CD8-positive, alpha-beta memory T cell (primary cell): ENCODE measurements at regions not wholly inside any gene's neighbourhood (a gene's known extent, or its start where the extent isn't known, plus 50 kb on each side); places are given as distances from the start of the nearest gene placed in this dataset.
"Not testable (repeated sequence)": the region's sequence is repeated elsewhere in the genome, so short reads cannot be mapped to it uniquely, and the experiment has no call there.

Source experiments
- CTCF ChIA-PET: fragments of 350-600 bp; sonication (Branson Sonifier 250); formaldehyde crosslinking; loops from one replicate; lab custom pipeline; 2021; ENCODE audit warnings: antibody characterized with exemption; lab: Charles Lee
- POLR2A ChIA-PET: fragments of 350-600 bp; sonication (Branson Sonifier 250); formaldehyde crosslinking; loops from one replicate; lab custom pipeline; 2021; ENCODE audit warnings: antibody characterized with exemption; lab: Charles Lee
- DNase-seq, 5 donors: peaks; one replicate each; pipeline versions ENCODE4 v3.0.0 to v3.0.0-alpha.2; 2020 to 2022; ENCODE audit warnings: mixed read lengths in 1 of 5
- H3K27ac ChIP-seq: one replicate; pipeline ENCODE4 v1.7.0; 2013; ENCODE audit warnings: low read depth, mild to moderate bottlenecking, low read length, moderate library complexity
- H3K27me3 ChIP-seq: 2 replicates; pipeline ENCODE4 v1.7.0; 2013; ENCODE audit warnings: low read length, mild to moderate bottlenecking; ENCODE audit not compliant: insufficient read depth, poor library complexity, severe bottlenecking
- H3K36me3 ChIP-seq: 2 replicates; pipeline ENCODE4 v1.7.0; 2013; ENCODE audit warnings: mild to moderate bottlenecking, low read length, moderate library complexity; ENCODE audit not compliant: insufficient read depth
- H3K4me1 ChIP-seq: 2 replicates; pipeline ENCODE4 v1.7.0; 2013; ENCODE audit warnings: mild to moderate bottlenecking, low read length, moderate library complexity; ENCODE audit not compliant: insufficient read depth
- H3K4me3 ChIP-seq: 2 replicates; pipeline ENCODE4 v1.7.0; 2013; ENCODE audit warnings: mild to moderate bottlenecking, low read length
- H3K9me3 ChIP-seq: 2 replicates; pipeline ENCODE4 v1.7.0; 2013; ENCODE audit warnings: mild to moderate bottlenecking, low read length
- H3K27ac Mint-ChIP-seq, 8 donors: one replicate each; pipeline ENCODE4 v1.8.0; 2020 to 2021; ENCODE audit warnings: mixed read lengths in 8 of 8, mild to moderate bottlenecking in 6 of 8, inconsistent platforms in 3 of 8, moderate library complexity in 3 of 8
- H3K27me3 Mint-ChIP-seq, 2 donors: one replicate each; pipeline ENCODE4 v1.8.0; 2020 to 2021; ENCODE audit warnings: mixed read lengths in 2 of 2, mild to moderate bottlenecking in 1 of 2, moderate library complexity in 1 of 2
- H3K36me3 Mint-ChIP-seq, 3 donors: one replicate each; pipeline ENCODE4 v1.8.0; 2020 to 2021; ENCODE audit warnings: mixed read lengths in 3 of 3, inconsistent platforms in 1 of 3, mild to moderate bottlenecking in 1 of 3
- H3K4me1 Mint-ChIP-seq, 3 donors: one replicate each; pipeline ENCODE4 v1.8.0; 2020 to 2021; ENCODE audit warnings: mixed read lengths in 3 of 3, inconsistent platforms in 1 of 3, mild to moderate bottlenecking in 1 of 3
- H3K4me3 Mint-ChIP-seq, 7 donors: one replicate each; pipeline ENCODE4 v1.8.0; 2020 to 2021; ENCODE audit warnings: mixed read lengths in 7 of 7, mild to moderate bottlenecking in 6 of 7, moderate library complexity in 4 of 7, inconsistent platforms in 2 of 7
- H3K9me3 Mint-ChIP-seq, 5 donors: one replicate each; pipeline ENCODE4 v1.8.0; 2020 to 2022; ENCODE audit warnings: mixed read lengths in 5 of 5, mild to moderate bottlenecking in 3 of 5, moderate library complexity in 2 of 5, inconsistent platforms in 1 of 5

GRCh38 chrX:140422501-140422900, 82.4 kb downstream of the SOX3 start:
- H3K36me3 Mint-ChIP-seq = no peaks in the 10 kb centered on the region
- H3K27me3 ChIP-seq = no peaks in the 10 kb centered on the region
- POLR2A ChIA-PET = no interaction called here
- H3K9me3 Mint-ChIP-seq = no peaks in the 10 kb centered on the region
- no peaks in the 10 kb centered on the region for H3K4me1 ChIP-seq
- no peak overlapping the region for H3K27ac Mint-ChIP-seq
- H3K27ac ChIP-seq = no peak overlapping the region
- no peaks in the 10 kb centered on the region for H3K9me3 ChIP-seq
- CTCF ChIA-PET = no interaction called here
- H3K4me3 Mint-ChIP-seq = no peak overlapping the region
- H3K27me3 Mint-ChIP-seq = peaks cover 0 to 1% of the 10 kb centered on the region in 2 donors
- no peak for DNase-seq
- H3K4me3 ChIP-seq = no peak overlapping the region
- no peaks in the 10 kb centered on the region for H3K4me1 Mint-ChIP-seq
- H3K36me3 ChIP-seq = no peaks in the 10 kb centered on the region

GRCh38 chrX:140402131-140402530, 102.7 kb downstream of the SOX3 start:
- H3K36me3 Mint-ChIP-seq, H3K4me3 ChIP-seq, H3K4me1 ChIP-seq, CTCF ChIA-PET, H3K4me1 Mint-ChIP-seq, H3K27ac Mint-ChIP-seq, H3K9me3 ChIP-seq, H3K27me3 Mint-ChIP-seq, POLR2A ChIA-PET, H3K27ac ChIP-seq, DNase-seq, H3K36me3 ChIP-seq, H3K4me3 Mint-ChIP-seq, H3K27me3 ChIP-seq: not testable (repeated sequence)
- H3K9me3 Mint-ChIP-seq = peaks cover 0 to 15% (median 5%) of the 10 kb centered on the region in 5 donors

GRCh38 chrX:140396326-140396725, 108.5 kb downstream of the SOX3 start:
- CTCF ChIA-PET, H3K36me3 Mint-ChIP-seq, H3K27me3 ChIP-seq, H3K4me3 ChIP-seq, DNase-seq, H3K9me3 Mint-ChIP-seq, H3K4me1 Mint-ChIP-seq, H3K4me3 Mint-ChIP-seq, POLR2A ChIA-PET, H3K9me3 ChIP-seq, H3K4me1 ChIP-seq, H3K27ac ChIP-seq, H3K36me3 ChIP-seq, H3K27ac Mint-ChIP-seq, H3K27me3 Mint-ChIP-seq: not testable (repeated sequence)

- ChIA-PET POLR2A (no interaction called here), CTCF (no interaction called here)
- no peak overlapping the region for H3K27ac Mint-ChIP-seq
Observed at GRCh38 chrX:140393507-140393906, 111.4 kb downstream of the SOX3 start.

GRCh38 chrX:140391313-140391712, 113.6 kb downstream of the SOX3 start:
- peaks cover 0 to 3% (median 0%) of the 10 kb centered on the region in 5 donors for H3K9me3 Mint-ChIP-seq
- no peaks in the 10 kb centered on the region for H3K36me3 Mint-ChIP-seq
- no peaks in the 10 kb centered on the region for H3K4me1 ChIP-seq
- H3K4me3 Mint-ChIP-seq = no peak overlapping the region
- H3K27me3 ChIP-seq = no peaks in the 10 kb centered on the region
- peaks cover 0 to 3% of the 10 kb centered on the region in 2 donors for H3K27me3 Mint-ChIP-seq
- H3K4me1 Mint-ChIP-seq = no peaks in the 10 kb centered on the region
- ChIA-PET CTCF (no interaction called here), POLR2A (no interaction called here)
- DNase-seq = no peak
- no peaks in the 10 kb centered on the region for H3K36me3 ChIP-seq
- H3K9me3 ChIP-seq = no peaks in the 10 kb centered on the region
- no peak overlapping the region for H3K27ac ChIP-seq
- no peak overlapping the region for H3K27ac Mint-ChIP-seq
- H3K4me3 ChIP-seq = no peak overlapping the region

More at GRCh38 chrX:140393507-140393906, 111.4 kb downstream of the SOX3 start:
- Histone ChIP-seq H3K36me3 (no peaks in the 10 kb centered on the region), H3K4me1 (no peaks in the 10 kb centered on the region), H3K9me3 (no peaks in the 10 kb centered on the region), H3K4me3 (no peak overlapping the region), H3K27me3 (no peaks in the 10 kb centered on the region), H3K27ac (no peak overlapping the region)
- peaks cover 0 to 4% (median 0%) of the 10 kb centered on the region in 5 donors for H3K9me3 Mint-ChIP-seq
- no peaks in the 10 kb centered on the region for H3K4me1 Mint-ChIP-seq
- no peak overlapping the region for H3K4me3 Mint-ChIP-seq
- DNase-seq = no peak
- no peaks in the 10 kb centered on the region for H3K36me3 Mint-ChIP-seq
- peaks cover 0 to 3% of the 10 kb centered on the region in 2 donors for H3K27me3 Mint-ChIP-seq

- DNase-seq = no peak
- Histone ChIP-seq H3K36me3 (no peaks in the 10 kb centered on the region), H3K27me3 (no peaks in the 10 kb centered on the region), H3K9me3 (no peaks in the 10 kb centered on the region), H3K27ac (no peak overlapping the region), H3K4me3 (no peak overlapping the region), H3K4me1 (no peaks in the 10 kb centered on the region)
- ChIA-PET POLR2A (no interaction called here), CTCF (no interaction called here)
- Mint-ChIP-seq H3K36me3 (no peaks in the 10 kb centered on the region), H3K9me3 (peaks cover 0 to 6% (median 0%) of the 10 kb centered on the region in 5 donors), H3K4me1 (no peaks in the 10 kb centered on the region), H3K27me3 (peaks cover 0 to 5% of the 10 kb centered on the region in 2 donors), H3K27ac (no peak overlapping the region), H3K4me3 (no peak overlapping the region)
Observed at GRCh38 chrX:140389331-140389730, 115.5 kb downstream of the SOX3 start.

- H3K4me1 Mint-ChIP-seq = no peaks in the 10 kb centered on the region
- ChIA-PET POLR2A (no interaction called here), CTCF (no interaction called here)
- Histone ChIP-seq H3K36me3 (no peaks in the 10 kb centered on the region), H3K4me1 (no peaks in the 10 kb centered on the region), H3K9me3 (no peaks in the 10 kb centered on the region), H3K27ac (no peak overlapping the region), H3K4me3 (no peak overlapping the region), H3K27me3 (no peaks in the 10 kb centered on the region)
- DNase-seq = no peak
- no peaks in the 10 kb centered on the region for H3K9me3 Mint-ChIP-seq
- H3K27me3 Mint-ChIP-seq = peaks cover 0 to 2% of the 10 kb centered on the region in 2 donors
- H3K36me3 Mint-ChIP-seq = no peaks in the 10 kb centered on the region
- no peak overlapping the region for H3K4me3 Mint-ChIP-seq
- H3K27ac Mint-ChIP-seq = no peak overlapping the region
Observed at GRCh38 chrX:140362861-140363260, 142.0 kb downstream of the SOX3 start.

GRCh38 chrX:140360924-140361323, 143.9 kb downstream of the SOX3 start:
- Histone ChIP-seq H3K36me3 (no peaks in the 10 kb centered on the region), H3K27ac (no peak overlapping the region), H3K4me1 (no peaks in the 10 kb centered on the region), H3K9me3 (no peaks in the 10 kb centered on the region), H3K4me3 (no peak overlapping the region), H3K27me3 (no peaks in the 10 kb centered on the region)
- Mint-ChIP-seq H3K4me3 (no peak overlapping the region), H3K27me3 (peaks cover 0 to 3% of the 10 kb centered on the region in 2 donors), H3K4me1 (no peaks in the 10 kb centered on the region), H3K27ac (no peak overlapping the region), H3K36me3 (no peaks in the 10 kb centered on the region), H3K9me3 (no peaks in the 10 kb centered on the region)
- DNase-seq = no peak
- CTCF ChIA-PET = no interaction called here
- POLR2A ChIA-PET = no interaction called here

GRCh38 chrX:140360284-140360683, 144.6 kb downstream of the SOX3 start:
- ChIA-PET POLR2A (no interaction called here), CTCF (no interaction called here)
- DNase-seq = no peak
- Histone ChIP-seq H3K4me1 (no peaks in the 10 kb centered on the region), H3K27me3 (no peaks in the 10 kb centered on the region), H3K9me3 (no peaks in the 10 kb centered on the region), H3K27ac (no peak overlapping the region), H3K36me3 (no peaks in the 10 kb centered on the region), H3K4me3 (no peak overlapping the region)
- Mint-ChIP-seq H3K9me3 (no peaks in the 10 kb centered on the region), H3K4me1 (no peaks in the 10 kb centered on the region), H3K4me3 (no peak overlapping the region), H3K27ac (no peak overlapping the region), H3K27me3 (peaks cover 0 to 3% of the 10 kb centered on the region in 2 donors), H3K36me3 (no peaks in the 10 kb centered on the region)
